ENCODE measurements at regions not wholly inside any gene's neighbourhood (a gene's known extent, or its start where the extent isn't known, plus 50 kb on each side); places are given as distances from the start of the nearest gene placed in this dataset.

GRCh38 chrX:7240929-7241328 lies 93.0 kb upstream of the PUDP start:
- no peaks in the 10 kb centered on the region for H3K27me3 ChIP-seq
- no peaks in the 10 kb centered on the region for H3K9me3 ChIP-seq
- TF ChIP-seq CTCF (IDR thresholded peaks at IDR 0.05) = no peak
- TF ChIP-seq POLR2A (IDR thresholded peaks at IDR 0.05) = no peak
- WGBS, 2 donors = 84 to 93% methylated on average over 2 of the region's 2 CpGs
- H3K27ac ChIP-seq = no peak overlapping the region
- no peak overlapping the region for H3K4me3 ChIP-seq
- no peak for DNase-seq
- intact Hi-C loops (cut with DNase I) = no loop called here
- no peaks in the 10 kb centered on the region for H3K4me1 ChIP-seq
- no peaks in the 10 kb centered on the region for H3K36me3 ChIP-seq

- no peaks in the 10 kb centered on the region for H3K9me3 ChIP-seq
- H3K36me3 ChIP-seq = no peaks in the 10 kb centered on the region
- no peaks in the 10 kb centered on the region for H3K4me1 ChIP-seq
- H3K4me3 ChIP-seq = no peak overlapping the region
- no peaks in the 10 kb centered on the region for H3K27me3 ChIP-seq
- intact Hi-C loops (cut with DNase I) = no loop called here
- no peak overlapping the region for H3K27ac ChIP-seq
- TF ChIP-seq CTCF (IDR thresholded peaks at IDR 0.05) (no peak), POLR2A (IDR thresholded peaks at IDR 0.05) (no peak)
- DNase-seq = no peak
These were observed 87.1 kb upstream of the PUDP start for GRCh38 chrX:7235071-7235470.

DNA sequence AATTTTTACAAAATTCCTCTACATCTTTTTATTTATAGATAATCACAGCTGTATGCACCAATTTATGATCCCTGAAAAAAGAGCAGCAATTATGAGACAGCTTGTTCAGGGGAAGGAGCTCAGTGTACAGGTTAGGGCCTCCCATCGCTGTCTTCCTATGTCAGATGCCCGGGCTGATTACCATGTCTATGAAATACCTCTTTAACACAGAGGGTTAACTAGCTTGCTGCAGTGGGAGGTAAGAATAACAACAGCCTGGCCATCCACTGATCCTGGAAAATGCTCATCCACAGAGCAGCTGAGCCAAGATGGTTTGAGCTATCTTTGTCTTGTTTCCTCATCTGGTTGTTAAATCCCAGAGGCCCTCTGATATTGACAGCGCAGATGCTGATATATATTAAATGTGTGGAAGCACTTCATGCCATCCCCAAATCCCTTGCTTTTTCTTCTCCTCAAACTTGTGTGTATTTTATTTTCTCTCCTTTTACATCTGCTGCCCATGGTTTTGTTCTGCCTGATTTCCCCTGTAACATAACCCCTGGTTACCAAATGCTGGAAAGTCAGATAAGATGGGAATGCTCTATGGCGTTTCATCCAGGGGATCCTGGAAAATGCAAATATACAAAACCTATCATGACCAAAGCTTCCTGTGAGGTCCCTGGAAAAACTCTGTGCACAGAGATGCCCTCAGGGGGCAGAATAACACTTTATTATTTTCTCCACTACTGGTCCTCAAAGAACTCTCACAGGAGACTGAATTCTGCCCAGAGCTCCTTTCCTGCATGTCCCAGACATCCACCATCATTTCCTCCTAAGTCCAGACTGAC lies 85.8 kb upstream of the PUDP start:
- no peak overlapping the region for H3K4me3 ChIP-seq
- intact Hi-C loops (cut with DNase I) = no loop called here
- WGBS, 2 donors = 76 to 91% methylated on average over 3 to 4 of the region's 4 CpGs
- H3K27ac ChIP-seq = no peak overlapping the region
- H3K9me3 ChIP-seq = no peaks in the 10 kb centered on the region
- H3K36me3 ChIP-seq = no peaks in the 10 kb centered on the region
- TF ChIP-seq POLR2A (IDR thresholded peaks at IDR 0.05) = no peak
- no peak for TF ChIP-seq CTCF (IDR thresholded peaks at IDR 0.05)
- no peaks in the 10 kb centered on the region for H3K27me3 ChIP-seq
- DNase-seq = no peak
- H3K4me1 ChIP-seq = no peaks in the 10 kb centered on the region

- intact Hi-C loops (cut with DNase I) = no loop called here
- no peak overlapping the region for H3K4me3 ChIP-seq
These were observed 80.3 kb upstream of the PUDP start for GRCh38 chrX:7228226-7228625.

More at GRCh38 chrX:7228226-7228625, 80.3 kb upstream of the PUDP start:
- Histone ChIP-seq H3K9me3 (no peaks in the 10 kb centered on the region), H3K4me1 (no peaks in the 10 kb centered on the region), H3K27ac (no peak overlapping the region), H3K36me3 (no peaks in the 10 kb centered on the region), H3K27me3 (no peaks in the 10 kb centered on the region)
- TF ChIP-seq POLR2A (IDR thresholded peaks at IDR 0.05) = no peak
- no peak for TF ChIP-seq CTCF (IDR thresholded peaks at IDR 0.05)
- WGBS, 2 donors = 46 to 71% methylated on average over 1 to 2 of the region's 2 CpGs
- DNase-seq = no peak

Data from esophagus squamous epithelium (tissue), 5 donors.